Fibroblast of lung (primary cell): ENCODE measurements at regions not wholly inside any gene's neighbourhood (a gene's known extent, or its start where the extent isn't known, plus 50 kb on each side); places are given as distances from the start of the nearest gene placed in this dataset.

Experiments
- CTCF ChIP-seq, 2 donors: IDR thresholded peaks in 1 of 2; conservative IDR thresholded peaks in 1 of 2; 1 replicate in 1 of 2; 2 replicates in 1 of 2; pipeline ENCODE4 v1.5.1; 2011 to 2012; ENCODE audit warnings: low read length in 2 of 2, control low read depth in 1 of 2, inconsistent platforms in 1 of 2, low read depth in 1 of 2, mild to moderate bottlenecking in 1 of 2
- EZH2 ChIP-seq: IDR thresholded peaks from 2 replicates; pipeline ENCODE4 v1.5.1; 2012; ENCODE audit warnings: low read length, control low read depth, mild to moderate bottlenecking; ENCODE audit errors: missing control alignments

- no peak for TF ChIP-seq EZH2
- TF ChIP-seq CTCF (conservative IDR thresholded peaks at IDR 0.05 in 1 of 2, IDR thresholded peaks at IDR 0.05 in 1 of 2; ENCODE audit: low read depth in 1 of 2, low read length in 2 of 2), result no peak
Observed at GRCh38 chr22:48670731-48671130, 1156.9 kb downstream of the BRD1 start.
